CD14-positive monocyte (primary cell): ENCODE measurements at regions not wholly inside any gene's neighbourhood (a gene's known extent, or its start where the extent isn't known, plus 50 kb on each side); places are given as distances from the start of the nearest gene placed in this dataset.

Experiments used
- DNase-seq, 3 donors: peaks; one replicate each; pipeline ENCODE4 v3.0.0-alpha.2; 2011 to 2022
- H2AFZ ChIP-seq: 2 replicates; pipeline ENCODE4 v1.6.0; 2012; ENCODE audit warnings: mild to moderate bottlenecking, low read depth, low read length, inconsistent platforms; ENCODE audit not compliant: insufficient read depth, poor library complexity, severe bottlenecking
- H3K27ac ChIP-seq, 2 donors: 1 replicate in 1 of 2; 2 replicates in 1 of 2; pipeline ENCODE4 v1.5.1; 2012 to 2013; ENCODE audit warnings: low read length in 2 of 2, control low read depth in 1 of 2, inconsistent platforms in 1 of 2, low read depth in 1 of 2, mild to moderate bottlenecking in 1 of 2
- H3K27me3 ChIP-seq, 2 donors: one replicate each; pipeline versions ENCODE4 v1.6.0 to v1.6.1; 2011 to 2013; ENCODE audit warnings: low read length in 2 of 2; ENCODE audit not compliant: control insufficient read depth in 2 of 2, insufficient read depth in 2 of 2
- H3K36me3 ChIP-seq, 2 donors: replicated peaks in 1 of 2; 1 replicate in 1 of 2; 2 replicates in 1 of 2; pipeline versions ENCODE4 v1.5.1 to v1.6.1; 2012 to 2013; ENCODE audit warnings: low read length in 2 of 2, control low read depth in 1 of 2, inconsistent platforms in 1 of 2, mild to moderate bottlenecking in 1 of 2; ENCODE audit not compliant: insufficient read depth in 2 of 2, control insufficient read depth in 1 of 2
- H3K4me1 ChIP-seq, 2 donors: 1 replicate in 1 of 2; 2 replicates in 1 of 2; pipeline versions ENCODE4 v1.5.1 to v1.6.1; 2012 to 2013; ENCODE audit warnings: low read length in 2 of 2, control low read depth in 1 of 2, inconsistent platforms in 1 of 2, mild to moderate bottlenecking in 1 of 2, moderate library complexity in 1 of 2; ENCODE audit not compliant: insufficient read depth in 2 of 2, control insufficient read depth in 1 of 2
- H3K4me2 ChIP-seq: replicated peaks from 2 replicates; pipeline ENCODE3; 2012; ENCODE audit warnings: low read length, moderate library complexity, mild to moderate bottlenecking; ENCODE audit not compliant: poor library complexity, severe bottlenecking; ENCODE audit errors: extremely low read depth
- H3K4me3 ChIP-seq, 3 experiments: fragments of 200-600 bp in 1 of 3; sonication (generic) in 1 of 3; replicated peaks in 1 of 3; 1 replicate in 2 of 3; 2 replicates in 1 of 3; pipeline ENCODE4 v1.5.1; 2011 to 2013; ENCODE audit warnings: low read length in 3 of 3, mild to moderate bottlenecking in 3 of 3, control low read depth in 2 of 3, low read depth in 2 of 3, inconsistent platforms in 1 of 3, moderate library complexity in 1 of 3
- H3K79me2 ChIP-seq: 2 replicates; pipeline ENCODE4 v1.6.0; 2012; ENCODE audit warnings: mild to moderate bottlenecking, control low read depth, inconsistent platforms, low read length, moderate library complexity; ENCODE audit not compliant: insufficient read depth
- H3K9ac ChIP-seq: 2 replicates; pipeline ENCODE4 v1.6.0; 2017; ENCODE audit warnings: low read length, mild to moderate bottlenecking; ENCODE audit not compliant: insufficient read depth, poor library complexity, severe bottlenecking
- H3K9me3 ChIP-seq, 2 donors: replicated peaks in 1 of 2; 1 replicate in 1 of 2; 2 replicates in 1 of 2; pipeline versions ENCODE4 v1.5.1 to v1.6.1; 2012 to 2013; ENCODE audit warnings: low read length in 2 of 2, control low read depth in 1 of 2; ENCODE audit not compliant: control insufficient read depth in 1 of 2, insufficient read depth in 1 of 2
- H4K20me1 ChIP-seq: 2 replicates; pipeline ENCODE4 v1.6.0; 2012; ENCODE audit warnings: mild to moderate bottlenecking, low read length, control low read depth, moderate library complexity; ENCODE audit not compliant: insufficient read depth
- H3K27ac Mint-ChIP-seq, 7 donors: one replicate each; pipeline ENCODE4 v1.8.0; 2020; ENCODE audit warnings: mild to moderate bottlenecking in 7 of 7, mixed read lengths in 7 of 7, moderate library complexity in 6 of 7, inconsistent platforms in 2 of 7
- H3K27me3 Mint-ChIP-seq, 3 donors: one replicate each; pipeline ENCODE4 v1.8.0; 2021 to 2022; ENCODE audit warnings: low read depth in 3 of 3, mild to moderate bottlenecking in 3 of 3, mixed read lengths in 3 of 3, moderate library complexity in 3 of 3, inconsistent platforms in 1 of 3
- H3K36me3 Mint-ChIP-seq, 2 donors: one replicate each; pipeline ENCODE4 v1.8.0; 2020; ENCODE audit warnings: mixed read lengths in 2 of 2, inconsistent platforms in 1 of 2, mild to moderate bottlenecking in 1 of 2
- H3K4me1 Mint-ChIP-seq: one replicate; pipeline ENCODE4 v1.8.0; 2020; ENCODE audit warnings: mild to moderate bottlenecking, mixed read lengths
- H3K4me3 Mint-ChIP-seq, 2 donors: one replicate each; pipeline ENCODE4 v1.8.0; 2020; ENCODE audit warnings: mild to moderate bottlenecking in 2 of 2, mixed read lengths in 2 of 2, moderate library complexity in 1 of 2
- H3K9me3 Mint-ChIP-seq, 7 donors: one replicate each; pipeline ENCODE4 v1.8.0; 2020 to 2022; ENCODE audit warnings: mixed read lengths in 7 of 7, mild to moderate bottlenecking in 6 of 7, moderate library complexity in 6 of 7, inconsistent platforms in 2 of 7
- WGBS: methylation state at CpG from one replicate; pipeline ENCODE4 v1.1.5; 2013; ENCODE audit warnings: missing lambda C conversion rate; ENCODE audit not compliant: insufficient coverage; 5-methylcytosine and 5-hydroxymethylcytosine counted together
- intact Hi-C, 2 donors: fragments of 100-400 bp; cut with micrococcal nuclease; formaldehyde crosslinking; loops; one replicate each; pipeline versions ENCODE4 v1.15.0 to v1.15.1; 2023
- TF ChIP-seq, protein P1 (sequence below): fragments of 200-600 bp; IDR thresholded peaks from one replicate; pipeline ENCODE4 v1.8.0; 2022; ENCODE audit warnings: antibody characterized with exemption, mild to moderate bottlenecking

DNA sequence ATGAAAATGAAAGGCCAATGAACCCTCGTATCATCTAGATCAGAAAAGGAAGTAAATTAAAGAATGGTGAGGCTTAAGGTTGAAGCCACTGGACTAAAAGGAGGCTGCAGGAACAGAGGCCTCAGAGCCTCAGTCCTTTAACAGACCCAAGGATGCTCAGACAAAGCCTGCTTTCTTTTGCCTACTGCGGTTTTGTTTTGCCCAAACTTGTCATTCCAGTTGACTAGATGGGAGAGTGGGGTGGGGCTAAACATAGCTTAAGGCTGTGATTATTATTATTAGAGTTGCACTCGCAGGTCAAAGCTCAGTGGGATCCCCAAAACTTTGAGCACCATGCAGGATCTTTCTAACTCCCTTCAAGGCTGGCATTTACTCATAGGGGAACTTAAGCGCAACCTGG, 163.9 kb downstream of the RBM46 start:
- Histone ChIP-seq H3K4me3 (no peak overlapping the region), H3K27me3 (no peaks in the 10 kb centered on the region), H3K9ac (no peak overlapping the region), H2AFZ (no peak overlapping the region), H3K36me3 (no peaks in the 10 kb centered on the region), H3K9me3 (peaks cover 0 to 3% of the 10 kb centered on the region in 2 donors), H3K27ac (no peak overlapping the region), H4K20me1 (no peaks in the 10 kb centered on the region), H3K4me2 (no peak overlapping the region), H3K4me1 (no peaks in the 10 kb centered on the region), H3K79me2 (no peaks in the 10 kb centered on the region)
- Mint-ChIP-seq H3K27ac (no peak overlapping the region), H3K27me3 (no peaks in the 10 kb centered on the region), H3K36me3 (no peaks in the 10 kb centered on the region), H3K4me1 (no peaks in the 10 kb centered on the region), H3K9me3 (peaks cover 0 to 4% (median 3%) of the 10 kb centered on the region in 7 donors), H3K4me3 (no peak overlapping the region)
- no CpG with 5 or more reads among the region's 4 CpGs for WGBS
- TF ChIP-seq, protein P1, sequence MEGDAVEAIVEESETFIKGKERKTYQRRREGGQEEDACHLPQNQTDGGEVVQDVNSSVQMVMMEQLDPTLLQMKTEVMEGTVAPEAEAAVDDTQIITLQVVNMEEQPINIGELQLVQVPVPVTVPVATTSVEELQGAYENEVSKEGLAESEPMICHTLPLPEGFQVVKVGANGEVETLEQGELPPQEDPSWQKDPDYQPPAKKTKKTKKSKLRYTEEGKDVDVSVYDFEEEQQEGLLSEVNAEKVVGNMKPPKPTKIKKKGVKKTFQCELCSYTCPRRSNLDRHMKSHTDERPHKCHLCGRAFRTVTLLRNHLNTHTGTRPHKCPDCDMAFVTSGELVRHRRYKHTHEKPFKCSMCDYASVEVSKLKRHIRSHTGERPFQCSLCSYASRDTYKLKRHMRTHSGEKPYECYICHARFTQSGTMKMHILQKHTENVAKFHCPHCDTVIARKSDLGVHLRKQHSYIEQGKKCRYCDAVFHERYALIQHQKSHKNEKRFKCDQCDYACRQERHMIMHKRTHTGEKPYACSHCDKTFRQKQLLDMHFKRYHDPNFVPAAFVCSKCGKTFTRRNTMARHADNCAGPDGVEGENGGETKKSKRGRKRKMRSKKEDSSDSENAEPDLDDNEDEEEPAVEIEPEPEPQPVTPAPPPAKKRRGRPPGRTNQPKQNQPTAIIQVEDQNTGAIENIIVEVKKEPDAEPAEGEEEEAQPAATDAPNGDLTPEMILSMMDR: no peak
- DNase-seq: no peak
- intact Hi-C loops: no loop called here

DNA sequence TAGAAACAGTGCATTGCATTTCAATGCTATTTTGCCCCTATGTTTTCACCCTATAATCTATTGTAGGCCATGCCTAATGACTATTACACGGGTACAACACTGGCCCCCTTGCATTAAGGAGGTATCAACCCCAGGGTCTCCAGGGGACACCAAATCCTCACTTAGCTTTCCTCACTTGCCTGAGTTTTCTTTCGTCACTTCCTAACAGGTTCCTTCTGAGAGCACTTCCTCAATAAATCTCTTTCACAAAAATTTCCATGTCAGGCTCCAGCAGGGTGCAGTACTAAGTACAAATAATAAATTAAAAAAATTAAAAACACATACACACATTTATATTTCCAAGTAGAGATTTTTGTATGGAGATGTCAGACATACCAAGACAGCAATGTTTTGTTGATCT, 165.0 kb downstream of the RBM46 start:
- H3K9me3 ChIP-seq: peaks cover 0 to 3% of the 10 kb centered on the region in 2 donors
- Mint-ChIP-seq H3K9me3 (peaks cover 0 to 4% (median 3%) of the 10 kb centered on the region in 7 donors), H3K27me3 (no peaks in the 10 kb centered on the region), H3K36me3 (no peaks in the 10 kb centered on the region), H3K27ac (no peak overlapping the region), H3K4me1 (no peaks in the 10 kb centered on the region), H3K4me3 (no peak overlapping the region)
- no peak for DNase-seq
- no peaks in the 10 kb centered on the region for H4K20me1 ChIP-seq
- H3K4me2 ChIP-seq: no peak overlapping the region
- WGBS: 83% methylated on average over 1 of the region's 2 CpGs
- H3K27me3 ChIP-seq: no peaks in the 10 kb centered on the region
- intact Hi-C loops: no loop called here
- H3K27ac ChIP-seq: no peak overlapping the region
- H3K36me3 ChIP-seq: no peaks in the 10 kb centered on the region
- no peaks in the 10 kb centered on the region for H3K4me1 ChIP-seq
- no peaks in the 10 kb centered on the region for H3K79me2 ChIP-seq
- no peak overlapping the region for H2AFZ ChIP-seq
- TF ChIP-seq, protein P1: no peak
- no peak overlapping the region for H3K4me3 ChIP-seq
- H3K9ac ChIP-seq: no peak overlapping the region
